NCI-H2081 treated with DMSO at 0.1 percent for 48 hours (cell line): ENCODE measurements at regions not wholly inside any gene's neighbourhood (a gene's known extent, or its start where the extent isn't known, plus 50 kb on each side); places are given as distances from the start of the nearest gene placed in this dataset.

Source experiments
- DNase-seq: peaks from one replicate; lab custom pipeline; 2025; lab: John Stamatoyannopoulos, UW

DNA sequence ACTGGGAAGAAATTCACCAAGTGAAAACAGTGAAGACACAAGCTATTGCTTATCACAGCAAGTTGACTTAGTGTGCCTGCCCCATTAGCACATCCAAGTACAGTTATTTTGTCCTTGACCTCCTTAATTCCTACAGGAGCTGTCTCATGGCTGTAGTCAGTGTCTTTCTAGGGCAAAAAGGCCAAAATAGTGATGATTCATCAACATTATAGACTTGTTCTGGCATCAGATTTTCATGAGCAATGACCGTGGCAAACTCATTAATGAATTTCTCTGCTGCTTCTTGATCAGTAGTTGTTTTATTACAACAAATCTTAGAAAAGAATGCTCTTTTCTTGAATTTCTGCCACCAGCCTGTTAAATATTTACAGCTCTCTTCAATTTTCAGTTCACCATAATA is 1169.3 kb upstream of the DDX18 start:
- DNase-seq = no peak

GRCh38 chr2:116668691-116669090 is 1145.8 kb upstream of the DDX18 start:
- DNase-seq = no peak

DNA sequence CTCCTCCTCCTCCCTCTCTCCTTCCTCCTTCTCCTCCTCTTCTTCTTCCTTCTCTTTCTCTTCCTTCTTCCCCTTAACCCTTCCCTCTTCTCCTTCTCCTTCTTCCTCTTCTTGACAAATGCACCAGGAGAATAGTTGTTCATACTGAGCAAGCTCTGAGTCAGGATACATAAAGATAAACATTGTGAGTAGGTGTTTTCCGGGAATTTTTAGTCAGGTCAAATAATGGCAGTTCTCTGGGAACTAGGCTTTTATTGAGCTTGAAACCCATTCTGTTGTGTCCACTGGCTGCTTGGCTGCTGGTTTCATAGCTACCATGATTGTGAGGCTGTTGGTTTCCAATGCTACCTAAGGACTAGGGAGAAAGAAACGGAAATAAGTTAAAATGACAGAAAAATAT is 1144.7 kb upstream of the DDX18 start:
- DNase-seq = no peak

GRCh38 chr2:116674188-116674587 is 1140.3 kb upstream of the DDX18 start:
- no peak for DNase-seq

DNA sequence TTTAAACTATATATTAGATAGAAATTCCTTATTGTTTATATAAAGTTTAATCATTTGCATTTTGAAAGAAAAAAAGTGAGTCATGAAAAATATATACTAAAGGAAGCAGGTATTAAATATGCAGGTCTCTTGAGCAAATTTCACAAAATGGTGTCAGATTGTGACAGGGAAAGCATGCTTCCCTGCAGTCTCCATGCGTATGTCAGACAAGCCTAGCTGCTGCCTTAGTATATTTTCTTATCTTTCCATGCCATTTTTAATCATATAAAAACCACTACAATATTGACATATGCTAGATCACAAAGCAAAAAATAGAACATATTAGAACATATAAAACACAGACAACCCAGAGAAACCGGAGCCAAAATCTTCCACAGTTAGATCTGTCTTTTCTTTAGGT is 1137.7 kb upstream of the DDX18 start:
- no peak for DNase-seq

DNA sequence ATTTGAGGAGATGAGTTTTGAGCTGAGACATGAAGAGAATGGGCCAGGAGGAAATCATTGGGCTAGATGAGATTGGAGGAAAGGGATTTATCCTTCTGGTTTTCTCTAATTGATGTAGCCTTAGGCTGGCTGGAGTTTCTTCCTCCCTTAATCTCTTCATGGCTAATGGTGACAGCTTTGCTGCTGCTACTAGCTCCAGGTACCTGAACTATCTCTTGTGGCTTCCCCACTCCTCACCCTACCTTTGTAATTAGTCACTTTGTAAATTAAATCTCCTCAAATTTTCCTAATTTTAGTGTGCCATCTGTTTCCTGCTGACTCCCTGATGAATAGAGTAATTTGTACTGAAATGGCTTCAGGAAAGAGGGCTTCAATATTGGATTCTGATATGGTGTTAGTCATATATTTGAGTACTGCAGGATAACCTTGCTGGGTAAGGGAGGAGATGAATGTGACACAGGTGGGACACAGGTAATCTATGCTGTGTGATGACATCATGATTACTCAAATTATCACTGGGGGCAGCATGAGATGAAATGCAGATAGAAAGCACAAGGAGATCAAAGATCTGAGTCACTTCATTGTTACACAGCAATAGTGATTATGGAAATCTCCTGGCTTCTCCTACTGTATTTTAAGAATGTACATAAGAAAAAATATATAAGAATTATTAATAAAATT is 1134.1 kb upstream of the DDX18 start:
- no peak for DNase-seq

DNA sequence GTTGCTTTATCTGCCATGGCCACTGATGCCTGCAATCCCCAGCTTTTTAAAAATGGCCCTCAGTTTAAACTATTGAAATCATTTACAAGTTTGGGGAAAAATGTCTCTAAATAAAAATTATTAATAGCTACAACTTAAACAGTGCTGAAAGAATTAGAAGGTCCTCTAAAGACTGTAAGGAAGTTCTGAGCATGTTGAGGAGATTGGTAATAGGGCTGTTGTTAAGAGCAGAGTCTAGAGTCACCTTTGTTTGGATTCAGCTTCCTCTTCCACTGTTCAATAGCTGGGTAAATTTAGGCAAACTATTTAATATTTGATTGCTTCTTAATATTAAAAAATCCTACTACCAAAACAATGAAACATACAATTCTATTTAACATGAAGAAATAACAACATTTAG is 1127.1 kb upstream of the DDX18 start:
- DNase-seq = no peak

- DNase-seq = no peak
Measured at GRCh38 chr2:116692988-116693387, 1121.5 kb upstream of the DDX18 start.

DNA sequence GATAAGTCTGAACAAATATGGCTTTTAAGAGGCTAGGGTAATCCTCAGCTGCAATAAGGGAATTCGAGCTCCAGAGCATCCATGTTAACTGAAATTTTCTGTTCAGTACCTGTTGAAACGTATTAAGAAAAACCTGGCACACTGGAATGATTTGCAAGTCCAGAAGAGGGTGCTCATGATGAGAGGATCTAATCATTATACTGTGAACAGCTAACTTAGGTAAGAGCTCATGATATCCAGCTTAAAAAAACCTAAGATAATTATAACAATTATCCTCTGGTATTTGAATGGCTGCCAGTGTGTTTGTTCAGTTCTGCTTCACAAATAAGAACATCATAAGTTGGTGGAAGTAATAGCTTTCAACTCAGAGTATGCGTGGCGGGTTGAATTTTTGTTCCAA is 1118.3 kb upstream of the DDX18 start:
- DNase-seq = peak; percentile 54

DNA sequence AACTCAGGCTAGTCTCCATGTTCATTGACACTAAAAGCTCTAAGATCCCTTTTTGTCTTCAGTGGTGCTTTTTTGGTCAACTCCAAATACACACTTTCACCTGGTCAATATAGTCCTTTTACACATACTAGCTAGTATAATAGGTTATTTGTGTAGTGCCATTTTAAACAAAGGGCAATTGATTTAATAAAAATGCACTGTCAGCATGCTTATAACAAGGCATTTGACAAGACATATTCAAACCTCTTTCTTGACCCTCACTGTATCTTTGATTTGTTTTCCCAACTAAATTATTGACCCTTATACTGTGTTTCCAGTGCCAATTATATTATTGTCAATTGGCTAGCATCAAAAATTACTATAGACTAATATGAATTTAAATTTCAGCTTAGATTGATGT is 1117.6 kb upstream of the DDX18 start:
- DNase-seq = no peak

DNA sequence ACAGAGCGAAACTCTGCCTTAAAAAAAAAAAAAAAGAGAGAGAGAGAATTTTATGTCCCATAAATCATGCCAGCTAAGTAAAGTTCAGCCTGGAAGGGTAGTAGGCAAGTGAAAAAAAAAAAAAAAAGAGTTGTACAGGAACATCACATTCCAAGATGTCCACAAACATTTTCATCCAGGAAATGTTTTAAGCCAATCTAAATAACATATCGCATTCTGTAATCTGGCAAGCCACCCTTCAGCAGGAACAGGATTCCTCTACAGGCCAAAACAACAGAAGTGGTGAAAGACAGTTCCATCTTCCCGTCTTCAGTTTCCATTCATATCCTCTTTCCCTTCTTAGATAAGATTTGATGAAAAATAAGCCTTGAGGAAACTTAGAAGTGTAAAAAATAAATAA is 1108.1 kb upstream of the DDX18 start:
- DNase-seq = no peak

DNA sequence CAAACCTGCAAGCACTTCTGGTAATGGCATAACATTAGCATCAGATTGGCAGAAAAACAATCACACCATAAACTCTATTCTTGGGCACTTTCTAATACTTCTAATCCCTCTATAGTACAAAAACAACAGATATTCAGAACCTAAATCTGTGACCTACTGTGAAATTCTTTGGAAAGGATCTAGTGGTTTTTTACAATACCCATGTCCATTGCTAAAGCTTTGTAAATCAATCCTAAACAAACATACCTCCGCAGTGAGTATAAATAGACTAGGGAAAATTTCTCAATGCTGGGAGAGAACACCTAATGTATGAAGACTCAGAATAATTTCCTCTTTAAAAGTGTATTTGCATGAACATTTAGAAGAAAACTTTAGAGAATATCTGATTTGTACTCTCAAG is 1098.5 kb upstream of the DDX18 start:
- DNase-seq = no peak

DNA sequence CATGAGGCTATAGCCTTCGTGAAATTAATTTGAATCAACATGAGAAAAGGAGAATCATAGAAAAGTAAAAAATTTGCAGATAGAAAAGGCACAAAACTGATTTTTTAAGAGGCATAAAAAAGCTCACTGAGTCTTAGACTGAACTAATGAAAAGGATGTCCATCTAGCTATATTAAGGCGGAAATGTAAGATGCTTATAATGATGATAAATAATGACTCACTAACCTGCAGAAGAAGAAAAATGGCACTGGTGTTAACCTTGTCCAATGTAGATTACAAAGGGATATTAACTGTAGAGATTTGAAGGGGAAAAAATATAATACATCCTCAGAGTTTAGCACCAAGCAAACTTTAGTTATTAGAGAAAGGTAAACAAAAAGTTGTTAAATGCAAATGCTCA is 1098.0 kb upstream of the DDX18 start:
- DNase-seq = no peak

GRCh38 chr2:116717832-116718231 is 1096.7 kb upstream of the DDX18 start:
- no peak for DNase-seq

GRCh38 chr2:116718451-116718850 is 1096.0 kb upstream of the DDX18 start:
- no peak for DNase-seq

DNA sequence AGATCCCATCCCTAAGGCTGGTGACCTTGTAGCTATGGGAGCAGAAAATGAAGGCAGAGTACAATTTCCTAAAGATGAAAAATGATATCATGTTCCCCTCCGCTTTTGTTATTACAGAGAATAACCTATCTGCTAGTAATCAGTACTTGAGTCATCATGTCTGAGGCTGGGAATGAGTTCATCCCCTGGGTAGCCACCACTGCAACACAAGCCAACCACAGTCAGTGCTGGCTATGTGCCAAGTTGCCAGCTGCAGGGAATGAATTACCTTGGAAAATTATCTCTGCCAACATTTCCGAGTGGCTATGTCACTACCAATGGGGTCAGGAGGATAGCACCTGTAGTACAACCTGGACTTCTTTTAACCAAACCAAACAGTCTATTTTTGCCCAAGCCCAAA is 1094.7 kb upstream of the DDX18 start:
- peak; percentile 92 for DNase-seq

- no peak for DNase-seq
Measured at GRCh38 chr2:116724550-116724949, 1089.9 kb upstream of the DDX18 start.

GRCh38 chr2:116732322-116732721 is 1082.2 kb upstream of the DDX18 start:
- no peak for DNase-seq

DNA sequence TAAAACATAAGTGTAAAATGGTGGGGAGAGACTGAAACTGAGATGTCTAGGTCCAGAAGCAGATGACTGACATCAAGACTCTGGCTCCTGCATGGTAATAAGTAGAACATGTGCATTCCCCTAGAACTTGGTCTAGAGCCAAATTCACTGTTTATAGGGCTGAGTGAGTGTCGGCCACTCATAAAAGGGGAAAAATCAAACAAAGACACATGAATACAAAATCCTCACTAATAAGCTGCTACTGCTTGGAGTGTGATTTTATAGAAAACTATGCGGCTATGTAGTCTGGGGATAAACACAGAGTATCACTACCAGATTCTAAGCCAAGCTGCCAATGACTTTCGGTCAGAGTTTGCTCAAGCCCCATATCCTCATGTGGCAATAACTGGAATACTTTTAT is 1080.8 kb upstream of the DDX18 start:
- DNase-seq = no peak

DNA sequence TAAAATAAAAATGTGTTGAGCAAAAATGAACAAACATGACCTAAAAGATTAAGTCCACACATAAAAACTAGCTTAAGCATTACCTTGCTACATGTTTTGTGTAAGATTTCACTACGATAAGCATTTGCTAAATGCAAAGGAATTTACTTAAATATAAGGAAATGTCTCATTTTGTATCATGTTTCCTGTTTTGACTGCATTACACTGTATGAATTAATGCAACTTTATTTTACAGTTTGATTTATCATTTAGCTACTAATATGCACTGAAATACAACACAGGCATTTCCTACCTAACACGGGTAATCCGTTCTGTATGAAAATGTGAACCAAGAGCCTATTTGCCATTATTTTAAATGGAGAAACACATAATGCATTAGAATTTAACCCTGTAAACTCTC is 1076.5 kb upstream of the DDX18 start:
- DNase-seq = no peak

DNA sequence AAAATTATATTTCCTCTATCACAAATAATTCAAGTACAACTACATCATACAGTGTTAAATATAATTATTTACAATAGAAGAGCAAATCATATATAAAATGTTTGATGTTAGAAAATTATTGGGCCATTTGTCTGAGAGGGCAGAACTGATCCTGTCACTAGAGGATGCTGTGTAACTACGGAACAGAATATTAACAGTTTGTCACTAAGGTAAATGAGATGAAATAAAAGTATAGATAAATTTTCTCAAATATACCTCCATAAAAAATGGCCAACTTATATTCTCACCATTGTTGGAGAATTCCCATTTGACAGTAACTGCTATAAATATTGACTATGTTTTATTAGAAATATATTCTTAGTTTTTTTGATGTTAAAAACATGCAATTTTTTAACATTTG is 1067.4 kb upstream of the DDX18 start:
- DNase-seq = no peak

- DNase-seq = no peak
Measured at GRCh38 chr2:116749994-116750393, 1064.5 kb upstream of the DDX18 start.

GRCh38 chr2:116754381-116755101 is 1060.0 kb upstream of the DDX18 start:
- DNase-seq = no peak

- no peak for DNase-seq
Measured at GRCh38 chr2:116761864-116762263, 1052.6 kb upstream of the DDX18 start.
